Fibroblast of lung (primary cell): ENCODE measurements at regions not wholly inside any gene's neighbourhood (a gene's known extent, or its start where the extent isn't known, plus 50 kb on each side); places are given as distances from the start of the nearest gene placed in this dataset.

Experiments used
- DNase-seq, 2 donors: peaks; one replicate each; pipeline versions ENCODE4 v3.0.0 to v3.0.0-alpha.2; 2010; ENCODE audit warnings: low read depth in 2 of 2
- H2AFZ ChIP-seq: 2 replicates; pipeline ENCODE4 v1.5.1; 2012; ENCODE audit warnings: low read length, control low read depth, inconsistent platforms
- H3K27ac ChIP-seq: 2 replicates; pipeline ENCODE4 v1.5.1; 2011; ENCODE audit warnings: low read length, control low read depth; ENCODE audit not compliant: insufficient read depth
- H3K27me3 ChIP-seq: 2 replicates; pipeline ENCODE4 v1.5.1; 2011; ENCODE audit warnings: mild to moderate bottlenecking, low read length; ENCODE audit not compliant: control insufficient read depth, insufficient read depth
- H3K36me3 ChIP-seq: 2 replicates; pipeline ENCODE4 v1.5.1; 2011; ENCODE audit warnings: low read length; ENCODE audit not compliant: control insufficient read depth, insufficient read depth
- H3K4me1 ChIP-seq: 2 replicates; pipeline ENCODE4 v1.5.1; 2011; ENCODE audit warnings: low read length; ENCODE audit not compliant: control insufficient read depth, insufficient read depth; ENCODE audit errors: extremely low read depth
- H3K4me2 ChIP-seq: 2 replicates; pipeline ENCODE4 v1.5.1; 2011; ENCODE audit warnings: low read length, control low read depth; ENCODE audit not compliant: insufficient read depth; ENCODE audit errors: extremely low read depth
- H3K4me3 ChIP-seq, 4 experiments: fragments of 200-600 bp in 1 of 4; sonication (generic) in 1 of 4; replicated peaks in 1 of 4; 2 replicates each; pipeline ENCODE4 v1.5.1; 2011 to 2016; ENCODE audit warnings: low read length in 4 of 4, low read depth in 3 of 4, mild to moderate bottlenecking in 3 of 4, control low read depth in 2 of 4, inconsistent platforms in 1 of 4, mixed read lengths in 1 of 4; ENCODE audit not compliant: insufficient read depth in 1 of 4; ENCODE audit errors: control extremely low read depth in 1 of 4
- H3K79me2 ChIP-seq: 2 replicates; pipeline ENCODE4 v1.5.1; 2012; ENCODE audit warnings: mild to moderate bottlenecking, low read length, inconsistent platforms; ENCODE audit not compliant: control insufficient read depth, insufficient read depth
- H3K9ac ChIP-seq: 2 replicates; pipeline ENCODE4 v1.5.1; 2011; ENCODE audit warnings: mild to moderate bottlenecking, low read length, control low read depth; ENCODE audit not compliant: insufficient read depth
- H3K9me3 ChIP-seq: 2 replicates; pipeline ENCODE4 v1.5.1; 2012; ENCODE audit warnings: low read depth, low read length; ENCODE audit not compliant: control insufficient read depth, insufficient read depth
- H4K20me1 ChIP-seq: 2 replicates; pipeline ENCODE4 v1.5.1; 2011; ENCODE audit warnings: low read length; ENCODE audit not compliant: control insufficient read depth, insufficient read depth; ENCODE audit errors: extremely low read depth
- CTCF ChIP-seq, 2 donors: IDR thresholded peaks in 1 of 2; conservative IDR thresholded peaks in 1 of 2; 1 replicate in 1 of 2; 2 replicates in 1 of 2; pipeline ENCODE4 v1.5.1; 2011 to 2012; ENCODE audit warnings: low read length in 2 of 2, control low read depth in 1 of 2, inconsistent platforms in 1 of 2, low read depth in 1 of 2, mild to moderate bottlenecking in 1 of 2
- EZH2 ChIP-seq: IDR thresholded peaks from 2 replicates; pipeline ENCODE4 v1.5.1; 2012; ENCODE audit warnings: low read length, control low read depth, mild to moderate bottlenecking; ENCODE audit errors: missing control alignments

GRCh38 chr17:71936977-71937376 lies 183.8 kb upstream of the SOX9 start:
- no peak overlapping the region for H2AFZ ChIP-seq
- H3K27me3 ChIP-seq, result no peaks in the 10 kb centered on the region
- H3K4me1 ChIP-seq, result no peaks in the 10 kb centered on the region
- H4K20me1 ChIP-seq, result no peaks in the 10 kb centered on the region
- H3K9ac ChIP-seq, result no peak overlapping the region
- no peak for DNase-seq
- H3K4me2 ChIP-seq, result no peak overlapping the region
- H3K4me3 ChIP-seq, result no peak overlapping the region
- no peak overlapping the region for H3K27ac ChIP-seq
- no peaks in the 10 kb centered on the region for H3K79me2 ChIP-seq
- no peaks in the 10 kb centered on the region for H3K9me3 ChIP-seq
- no peak for TF ChIP-seq EZH2
- TF ChIP-seq CTCF (conservative IDR thresholded peaks at IDR 0.05 in 1 of 2, IDR thresholded peaks at IDR 0.05 in 1 of 2; ENCODE audit: low read depth in 1 of 2, low read length in 2 of 2), result no peak
- H3K36me3 ChIP-seq, result no peaks in the 10 kb centered on the region

GRCh38 chr17:71937914-71938313 lies 182.9 kb upstream of the SOX9 start:
- no peaks in the 10 kb centered on the region for H3K9me3 ChIP-seq
- no peaks in the 10 kb centered on the region for H3K4me1 ChIP-seq
- no peak overlapping the region for H3K4me3 ChIP-seq
- H3K9ac ChIP-seq, result no peak overlapping the region
- no peaks in the 10 kb centered on the region for H4K20me1 ChIP-seq
- no peak overlapping the region for H3K27ac ChIP-seq
- no peak overlapping the region for H2AFZ ChIP-seq
- H3K79me2 ChIP-seq, result no peaks in the 10 kb centered on the region
- no peak overlapping the region for H3K4me2 ChIP-seq
- no peak for TF ChIP-seq EZH2
- no peak for TF ChIP-seq CTCF (conservative IDR thresholded peaks at IDR 0.05 in 1 of 2, IDR thresholded peaks at IDR 0.05 in 1 of 2; ENCODE audit: low read depth in 1 of 2, low read length in 2 of 2)
- H3K27me3 ChIP-seq, result no peaks in the 10 kb centered on the region
- DNase-seq, result peak in 1 of 2 donors; percentile 66
- H3K36me3 ChIP-seq, result no peaks in the 10 kb centered on the region

- H3K9ac ChIP-seq, result no peak overlapping the region
- H3K4me2 ChIP-seq, result no peak overlapping the region
- no peaks in the 10 kb centered on the region for H3K9me3 ChIP-seq
- no peaks in the 10 kb centered on the region for H3K4me1 ChIP-seq
- no peak overlapping the region for H3K4me3 ChIP-seq
- no peak overlapping the region for H3K27ac ChIP-seq
- no peaks in the 10 kb centered on the region for H3K79me2 ChIP-seq
- DNase-seq, result no peak
- no peaks in the 10 kb centered on the region for H4K20me1 ChIP-seq
- H2AFZ ChIP-seq, result no peak overlapping the region
- no peaks in the 10 kb centered on the region for H3K27me3 ChIP-seq
- H3K36me3 ChIP-seq, result no peaks in the 10 kb centered on the region
- TF ChIP-seq EZH2, result no peak
- no peak for TF ChIP-seq CTCF (conservative IDR thresholded peaks at IDR 0.05 in 1 of 2, IDR thresholded peaks at IDR 0.05 in 1 of 2; ENCODE audit: low read depth in 1 of 2, low read length in 2 of 2)
Measured at GRCh38 chr17:71938340-71939010, 182.3 kb upstream of the SOX9 start.
